Transverse colon (tissue), 4 donors: ENCODE measurements at regions not wholly inside any gene's neighbourhood (a gene's known extent, or its start where the extent isn't known, plus 50 kb on each side); places are given as distances from the start of the nearest gene placed in this dataset.

Experiments
- DNase-seq: peaks from one replicate; pipeline ENCODE4 v3.0.0-alpha.2; 2019
- H3K27ac ChIP-seq, 4 donors: fragments of 200-600 bp; sonication (generic); 2 replicates each; pipeline ENCODE4 v1.5.1; 2016 to 2018; ENCODE audit warnings: inconsistent platforms in 4 of 4
- H3K27me3 ChIP-seq: fragments of 200-600 bp; sonication (generic); 2 replicates; pipeline ENCODE4 v1.5.1; 2017; ENCODE audit warnings: inconsistent platforms
- H3K36me3 ChIP-seq, 4 donors: fragments of 200-600 bp; sonication (generic); 2 replicates each; pipeline ENCODE4 v1.5.1; 2017 to 2019; ENCODE audit warnings: inconsistent platforms in 4 of 4
- H3K4me1 ChIP-seq, 4 donors: fragments of 200-600 bp; sonication (generic); 2 replicates each; pipeline ENCODE4 v1.5.1; 2017 to 2020; ENCODE audit warnings: inconsistent platforms in 4 of 4
- H3K4me3 ChIP-seq, 4 donors: fragments of 200-600 bp; sonication (generic); 1 replicate in 1 of 4; 2 replicates in 3 of 4; pipeline versions ENCODE4 v1.5.1 to v1.6.1; 2017 to 2019; ENCODE audit warnings: inconsistent platforms in 4 of 4
- H3K9me3 ChIP-seq, 2 donors: fragments of 200-600 bp; sonication (generic); 2 replicates each; pipeline ENCODE4 v1.5.1; 2017 to 2019; ENCODE audit warnings: inconsistent platforms in 2 of 2
- EP300 ChIP-seq: sonication (generic); formaldehyde crosslinking; IDR thresholded peaks from one replicate; pipeline ENCODE4 v1.6.1; 2017; ENCODE audit warnings: antibody characterized with exemption, low read depth
- POLR2A ChIP-seq: fragments of 450-650 bp; IDR thresholded peaks from one replicate; pipeline ENCODE4 v1.6.1; 2016; ENCODE audit warnings: antibody characterized with exemption, mild to moderate bottlenecking, moderate library complexity
- POLR2AphosphoS5 ChIP-seq, 3 donors: sonication (generic); formaldehyde crosslinking; IDR thresholded peaks; one replicate each; pipeline ENCODE4 v1.6.1; 2016; ENCODE audit warnings: antibody characterized with exemption in 3 of 3
- WGBS, 2 donors: methylation state at CpG; one replicate each; pipeline ENCODE4 v1.1.5; 2018; ENCODE audit warnings: low coverage in 1 of 2; 5-methylcytosine and 5-hydroxymethylcytosine counted together
- in situ Hi-C, 4 donors: fragments of 200-750 bp; cut with MboI; loops; one replicate each; pipeline versions ENCODE4 v1.15.0 to v1.15.1; 2017; ENCODE audit warnings: low sequenced_read_pairs in 3 of 4, low pct_ligation_motif_present in 1 of 4, low pct_unique_long_range_greater_than_20kb in 1 of 4
- intact Hi-C: fragments of 100-400 bp; cut with DNase I; formaldehyde crosslinking; loops from one replicate; pipeline ENCODE4 v1.15.1; 2023; ENCODE audit warnings: low total_unique reads
- TF ChIP-seq, protein P1 (sequence below), 5 experiments: fragments of 200-600 bp in 3 of 5; fragments of 450-650 bp in 2 of 5; sonication (generic) in 3 of 5; IDR thresholded peaks; 1 replicate in 2 of 5; 2 replicates in 3 of 5; pipeline ENCODE4 v1.5.1; 2016 to 2017; ENCODE audit warnings: antibody characterized with exemption in 5 of 5, inconsistent platforms in 3 of 5, mild to moderate bottlenecking in 2 of 5, moderate library complexity in 1 of 5

DNA sequence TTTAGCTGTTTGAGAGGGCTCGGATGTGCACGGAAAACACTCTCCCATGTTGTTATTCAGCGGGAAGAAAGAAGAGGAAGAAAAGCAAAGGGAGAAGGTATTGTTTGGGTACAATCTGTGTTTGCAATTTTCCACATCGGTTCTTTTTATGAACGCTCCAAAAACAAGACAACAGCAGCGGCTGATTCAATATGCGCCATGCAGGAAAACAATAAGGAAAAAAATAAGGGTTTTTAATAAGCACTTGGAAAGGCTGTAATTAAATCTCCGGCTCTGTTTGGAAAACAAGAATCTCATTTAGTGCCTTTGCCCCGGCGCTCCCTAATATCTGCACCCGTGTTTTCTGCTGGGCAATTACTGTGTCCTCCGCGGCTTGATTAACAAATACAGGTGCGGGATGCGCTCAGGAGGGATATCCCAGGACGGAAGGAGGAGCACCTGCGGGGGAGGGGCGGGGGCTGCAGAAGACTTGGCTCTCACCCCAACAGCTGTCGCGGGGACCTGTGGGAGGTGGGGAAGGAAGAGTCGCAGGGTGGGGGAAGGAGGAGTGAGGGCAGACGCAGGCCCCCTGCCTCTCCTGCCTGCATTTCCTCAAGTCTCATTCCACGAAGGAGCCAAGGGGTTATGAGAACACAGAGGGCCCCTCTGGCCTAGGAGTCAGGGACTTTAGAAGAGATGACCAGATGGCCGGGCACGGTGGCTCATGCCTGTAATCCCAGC is 181.5 kb upstream of the PODXL start:
- no peak for DNase-seq
- Histone ChIP-seq H3K4me1 (no peaks in the 10 kb centered on the region), H3K27ac (no peak overlapping the region), H3K4me3 (no peak overlapping the region), H3K36me3 (no peaks in the 10 kb centered on the region), H3K27me3 (no peaks in the 10 kb centered on the region), H3K9me3 (no peaks in the 10 kb centered on the region)
- WGBS, 2 donors, result 74 to 83% methylated on average over 7 to 25 of the region's 25 CpGs
- no peak for TF ChIP-seq POLR2A
- no peak for TF ChIP-seq POLR2AphosphoS5 (IDR thresholded peaks at IDR 0.05)
- TF ChIP-seq, protein P1, sequence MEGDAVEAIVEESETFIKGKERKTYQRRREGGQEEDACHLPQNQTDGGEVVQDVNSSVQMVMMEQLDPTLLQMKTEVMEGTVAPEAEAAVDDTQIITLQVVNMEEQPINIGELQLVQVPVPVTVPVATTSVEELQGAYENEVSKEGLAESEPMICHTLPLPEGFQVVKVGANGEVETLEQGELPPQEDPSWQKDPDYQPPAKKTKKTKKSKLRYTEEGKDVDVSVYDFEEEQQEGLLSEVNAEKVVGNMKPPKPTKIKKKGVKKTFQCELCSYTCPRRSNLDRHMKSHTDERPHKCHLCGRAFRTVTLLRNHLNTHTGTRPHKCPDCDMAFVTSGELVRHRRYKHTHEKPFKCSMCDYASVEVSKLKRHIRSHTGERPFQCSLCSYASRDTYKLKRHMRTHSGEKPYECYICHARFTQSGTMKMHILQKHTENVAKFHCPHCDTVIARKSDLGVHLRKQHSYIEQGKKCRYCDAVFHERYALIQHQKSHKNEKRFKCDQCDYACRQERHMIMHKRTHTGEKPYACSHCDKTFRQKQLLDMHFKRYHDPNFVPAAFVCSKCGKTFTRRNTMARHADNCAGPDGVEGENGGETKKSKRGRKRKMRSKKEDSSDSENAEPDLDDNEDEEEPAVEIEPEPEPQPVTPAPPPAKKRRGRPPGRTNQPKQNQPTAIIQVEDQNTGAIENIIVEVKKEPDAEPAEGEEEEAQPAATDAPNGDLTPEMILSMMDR (IDR thresholded peaks at IDR 0.05), result no peak
- TF ChIP-seq EP300, result no peak
- in situ Hi-C loops, result no loop called here
- intact Hi-C loops, result no loop called here

DNA sequence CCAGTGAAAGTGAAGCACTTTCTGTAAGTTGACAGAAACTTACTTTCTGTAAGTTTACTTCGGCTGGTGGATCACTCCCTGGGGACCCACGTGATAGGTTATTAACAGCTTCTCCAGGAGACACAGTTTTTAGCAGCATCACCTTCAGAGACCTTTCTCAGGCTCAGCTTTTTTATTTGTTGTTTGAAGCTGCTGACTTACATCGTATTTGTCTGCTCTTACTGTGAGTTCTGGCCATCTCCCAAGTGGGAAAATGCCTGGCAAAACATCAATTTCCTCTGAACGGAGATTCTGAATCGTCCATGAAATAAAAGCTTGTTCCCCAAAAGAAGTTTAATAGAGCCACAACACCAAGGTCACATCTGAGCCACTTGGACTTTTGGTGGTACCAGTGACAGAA is 178.7 kb upstream of the PODXL start:
- H3K4me3 ChIP-seq, result no peak overlapping the region
- no peaks in the 10 kb centered on the region for H3K9me3 ChIP-seq
- 36 to 40% methylated on average over 4 to 5 of the region's 5 CpGs for WGBS, 2 donors
- no peak for DNase-seq
- no peak overlapping the region for H3K27ac ChIP-seq
- in situ Hi-C loops (no loop called here), intact Hi-C loops (no loop called here)
- peaks cover 3% of the 10 kb centered on the region for H3K27me3 ChIP-seq
- H3K36me3 ChIP-seq, result no peaks in the 10 kb centered on the region
- TF ChIP-seq EP300 (no peak), POLR2A (no peak), POLR2AphosphoS5 (IDR thresholded peaks at IDR 0.05) (no peak)
- TF ChIP-seq, protein P1 (IDR thresholded peaks at IDR 0.05), result no peak
- H3K4me1 ChIP-seq, result no peaks in the 10 kb centered on the region

DNA sequence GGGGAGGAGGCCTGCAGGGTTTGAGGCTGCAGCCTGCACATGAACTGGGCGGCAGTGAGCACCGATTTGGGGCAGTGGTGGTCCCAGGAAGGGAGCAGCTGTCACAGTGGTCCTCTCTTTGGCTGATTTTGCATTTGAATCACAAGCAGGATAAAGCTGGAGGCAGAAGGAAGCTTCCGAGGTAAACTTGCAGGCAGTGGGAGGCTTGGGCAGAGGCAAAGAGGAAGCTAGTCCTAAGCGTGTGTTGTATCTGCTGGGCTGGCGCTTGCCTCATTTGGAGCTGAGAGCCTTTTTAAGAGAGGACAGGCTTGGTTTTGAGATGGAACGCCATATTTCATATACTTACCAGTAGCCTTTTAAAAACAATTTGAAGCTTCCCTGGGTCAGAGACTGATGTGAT is 177.2 kb upstream of the PODXL start:
- H3K27me3 ChIP-seq, result peaks cover 3% of the 10 kb centered on the region
- 62 to 79% methylated on average over 4 to 6 of the region's 6 CpGs for WGBS, 2 donors
- intact Hi-C loops, result no loop called here
- H3K4me1 ChIP-seq, result no peaks in the 10 kb centered on the region
- H3K9me3 ChIP-seq, result no peaks in the 10 kb centered on the region
- DNase-seq, result no peak
- TF ChIP-seq EP300, result no peak
- no peak for TF ChIP-seq POLR2AphosphoS5 (IDR thresholded peaks at IDR 0.05)
- TF ChIP-seq, protein P1 (IDR thresholded peaks at IDR 0.05), result no peak
- TF ChIP-seq POLR2A, result no peak
- in situ Hi-C loops, result no loop called here
- H3K36me3 ChIP-seq, result no peaks in the 10 kb centered on the region
- H3K4me3 ChIP-seq, result no peak overlapping the region
- no peak overlapping the region for H3K27ac ChIP-seq

DNA sequence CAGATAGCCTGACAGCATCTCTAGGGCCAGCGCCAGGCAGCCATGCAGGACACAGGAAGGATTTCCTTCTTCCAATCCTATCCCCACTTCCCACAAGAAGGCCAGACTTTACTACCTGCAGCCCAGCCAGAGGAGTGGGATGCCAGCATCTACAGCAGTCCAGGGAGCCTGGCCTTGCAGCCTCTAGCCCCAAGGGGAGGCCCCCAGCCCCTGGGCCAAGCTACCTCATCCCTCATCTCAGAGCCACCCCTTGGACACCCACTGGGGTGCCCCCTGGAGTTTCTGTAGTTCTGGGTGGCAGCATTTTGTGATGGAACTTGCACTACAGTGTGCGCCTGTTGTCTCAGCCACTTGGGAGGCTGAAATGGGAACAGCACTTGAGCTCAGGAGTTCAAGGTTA is 170.8 kb upstream of the PODXL start:
- H3K27ac ChIP-seq, result no peak overlapping the region
- H3K36me3 ChIP-seq, result no peaks in the 10 kb centered on the region
- 74 to 87% methylated on average over 2 of the region's 2 CpGs for WGBS, 2 donors
- no peaks in the 10 kb centered on the region for H3K9me3 ChIP-seq
- H3K4me1 ChIP-seq, result no peaks in the 10 kb centered on the region
- H3K4me3 ChIP-seq, result no peak overlapping the region
- in situ Hi-C loops, result no loop called here
- DNase-seq, result no peak
- TF ChIP-seq EP300, result no peak
- TF ChIP-seq, protein P1 (IDR thresholded peaks at IDR 0.05), result no peak
- TF ChIP-seq POLR2A, result no peak
- no peak for TF ChIP-seq POLR2AphosphoS5 (IDR thresholded peaks at IDR 0.05)
- no peaks in the 10 kb centered on the region for H3K27me3 ChIP-seq
- intact Hi-C loops, result no loop called here
